H9 (cell line): ENCODE measurements at regions not wholly inside any gene's neighbourhood (a gene's known extent, or its start where the extent isn't known, plus 50 kb on each side); places are given as distances from the start of the nearest gene placed in this dataset.

Source experiments
- DNase-seq: peaks from one replicate; pipeline ENCODE4 v3.0.0-alpha.2; 2017
- H2AFZ ChIP-seq: one replicate; pipeline ENCODE4 v1.6.1; 2013; ENCODE audit warnings: mild to moderate bottlenecking, low read length, control low read depth, moderate library complexity
- H2AK5ac ChIP-seq: 2 replicates; pipeline ENCODE4 v1.6.1; 2013; ENCODE audit warnings: low read length, control low read depth, mixed read lengths; ENCODE audit not compliant: insufficient read length
- H2BK120ac ChIP-seq: one replicate; pipeline ENCODE4 v1.6.1; 2013; ENCODE audit warnings: low read depth, mild to moderate bottlenecking, low read length, control low read depth, inconsistent platforms; ENCODE audit not compliant: poor library complexity, severe bottlenecking
- H2BK12ac ChIP-seq: 2 replicates; pipeline ENCODE4 v1.6.1; 2013; ENCODE audit warnings: low read length, control low read depth, mixed read lengths, low read depth; ENCODE audit not compliant: insufficient read length
- H2BK15ac ChIP-seq: 2 replicates; pipeline ENCODE4 v1.6.1; 2013; ENCODE audit warnings: low read depth, low read length, control low read depth
- H2BK20ac ChIP-seq: one replicate; pipeline ENCODE4 v1.6.1; 2013; ENCODE audit warnings: low read depth, mild to moderate bottlenecking, low read length, control low read depth, inconsistent platforms; ENCODE audit not compliant: poor library complexity, severe bottlenecking
- H2BK5ac ChIP-seq: 2 replicates; pipeline ENCODE4 v1.6.1; 2013; ENCODE audit warnings: low read length, control low read depth, mixed read lengths; ENCODE audit not compliant: insufficient read length
- H3K14ac ChIP-seq: 2 replicates; pipeline ENCODE4 v1.6.1; 2013; ENCODE audit warnings: low read length, control low read depth; ENCODE audit not compliant: insufficient read depth
- H3K18ac ChIP-seq: 2 replicates; pipeline ENCODE4 v1.6.1; 2013; ENCODE audit warnings: low read depth, mild to moderate bottlenecking, mixed read lengths, low read length, control low read depth; ENCODE audit not compliant: insufficient read length
- H3K23ac ChIP-seq: 2 replicates; pipeline ENCODE4 v1.6.1; 2013; ENCODE audit warnings: low read length, control low read depth, mixed read lengths, low read depth; ENCODE audit not compliant: insufficient read length
- H3K23me2 ChIP-seq: 2 replicates; pipeline ENCODE4 v1.6.1; 2013; ENCODE audit warnings: low read depth, mild to moderate bottlenecking, mixed read lengths, low read length, control low read depth; ENCODE audit not compliant: insufficient read length, poor library complexity, severe bottlenecking
- H3K27ac ChIP-seq: 2 replicates; pipeline ENCODE4 v1.5.1; 2013; ENCODE audit warnings: low read length, control low read depth, mixed read lengths, low read depth; ENCODE audit not compliant: insufficient read length
- H3K27me3 ChIP-seq: 2 replicates; pipeline ENCODE4 v1.6.1; 2013; ENCODE audit warnings: low read length, control low read depth, inconsistent platforms; ENCODE audit not compliant: insufficient read depth
- H3K4ac ChIP-seq: 2 replicates; pipeline ENCODE4 v1.6.1; 2013; ENCODE audit warnings: low read depth, mild to moderate bottlenecking, control low read depth, inconsistent platforms, low read length, moderate library complexity
- H3K4me1 ChIP-seq: 2 replicates; pipeline ENCODE4 v1.6.1; 2013; ENCODE audit warnings: low read length, control low read depth, inconsistent platforms; ENCODE audit not compliant: insufficient read depth
- H3K4me2 ChIP-seq: 2 replicates; pipeline ENCODE4 v1.6.1; 2013; ENCODE audit warnings: low read length, control low read depth, mixed read lengths; ENCODE audit not compliant: insufficient read length, insufficient read depth
- H3K56ac ChIP-seq: 2 replicates; pipeline ENCODE4 v1.6.1; 2013; ENCODE audit warnings: low read depth, mild to moderate bottlenecking, mixed read lengths, low read length, control low read depth; ENCODE audit not compliant: insufficient read length
- H3K79me1 ChIP-seq: 2 replicates; pipeline ENCODE4 v1.6.1; 2013; ENCODE audit warnings: low read depth, mild to moderate bottlenecking, moderate library complexity, low read length, control low read depth, inconsistent platforms; ENCODE audit not compliant: insufficient read depth, poor library complexity, severe bottlenecking
- H3K79me2 ChIP-seq: 2 replicates; pipeline ENCODE4 v1.6.1; 2013; ENCODE audit warnings: low read length, control low read depth, inconsistent platforms; ENCODE audit not compliant: insufficient read depth
- H3K9ac ChIP-seq: 2 replicates; pipeline ENCODE4 v1.6.1; 2013; ENCODE audit warnings: low read length, control low read depth, mixed read lengths; ENCODE audit not compliant: insufficient read length; ENCODE audit errors: extremely low read depth
- H3K9me3 ChIP-seq: one replicate; pipeline ENCODE4 v1.6.1; 2013; ENCODE audit warnings: low read depth, low read length, inconsistent platforms; ENCODE audit not compliant: control insufficient read depth
- H3T11ph ChIP-seq: one replicate; pipeline ENCODE4 v1.6.1; 2013; ENCODE audit warnings: mild to moderate bottlenecking, low read length, control low read depth, inconsistent platforms
- H4K20me1 ChIP-seq: one replicate; pipeline ENCODE4 v1.6.1; 2013; ENCODE audit not compliant: control insufficient read depth, insufficient read length, insufficient read depth
- H4K5ac ChIP-seq: 2 replicates; pipeline ENCODE4 v1.6.1; 2013; ENCODE audit warnings: low read depth, mild to moderate bottlenecking, mixed read lengths, low read length, control low read depth; ENCODE audit not compliant: insufficient read length
- H4K8ac ChIP-seq: replicated peaks from 2 replicates; pipeline ENCODE4 v1.6.1; 2013; ENCODE audit warnings: low read length, control low read depth, mixed read lengths, low read depth; ENCODE audit not compliant: insufficient read length
- H4K91ac ChIP-seq: 2 replicates; pipeline ENCODE4 v1.6.1; 2013; ENCODE audit warnings: low read depth, mild to moderate bottlenecking, moderate library complexity, mixed read lengths, low read length, control low read depth; ENCODE audit not compliant: insufficient read length
- H3K27ac Mint-ChIP-seq, 3 experiments: 2 replicates in 2 of 3; 3 replicates in 1 of 3; pipeline ENCODE4 v1.8.0; 2020 to 2021; ENCODE audit warnings: mixed read lengths in 3 of 3, mild to moderate bottlenecking in 1 of 3, moderate library complexity in 1 of 3
- H3K27me3 Mint-ChIP-seq: 2 replicates; pipeline ENCODE4 v1.8.0; 2021; ENCODE audit warnings: low read depth, mild to moderate bottlenecking, moderate library complexity, mixed read lengths
- H3K36me3 Mint-ChIP-seq, 3 experiments: 2 replicates in 2 of 3; 3 replicates in 1 of 3; pipeline ENCODE4 v1.8.0; 2020 to 2021; ENCODE audit warnings: low read depth in 3 of 3, mixed read lengths in 3 of 3; ENCODE audit not compliant: insufficient read depth in 1 of 3
- H3K4me1 Mint-ChIP-seq, 2 experiments: 2 replicates each; pipeline ENCODE4 v1.8.0; 2020; ENCODE audit warnings: mixed read lengths in 2 of 2
- H3K4me3 Mint-ChIP-seq, 2 experiments: 2 replicates in 1 of 2; 3 replicates in 1 of 2; pipeline ENCODE4 v1.8.0; 2020 to 2021; ENCODE audit warnings: mild to moderate bottlenecking in 2 of 2, mixed read lengths in 2 of 2, moderate library complexity in 1 of 2
- H3K9me3 Mint-ChIP-seq, 2 experiments: 2 replicates in 1 of 2; 3 replicates in 1 of 2; pipeline ENCODE4 v1.8.0; 2020; ENCODE audit warnings: mild to moderate bottlenecking in 2 of 2, mixed read lengths in 2 of 2, moderate library complexity in 1 of 2
- CTCF ChIP-seq: fragments of 200-600 bp; sonication (generic); conservative IDR thresholded peaks from 3 replicates; pipeline ENCODE4 v1.8.0; 2021; ENCODE audit warnings: antibody characterized with exemption, mild to moderate bottlenecking
- WGBS: extraction: QIAGEN DNeasy Blood & Tissue Kit; methylation state at CpG from one replicate; pipeline ENCODE4 v1.1.7; 2013; ENCODE audit warnings: missing lambda C conversion rate, low lambda C conversion rate, mixed read lengths; ENCODE audit not compliant: insufficient read length; ENCODE audit errors: extremely low coverage; 5-methylcytosine and 5-hydroxymethylcytosine counted together

GRCh38 chr4:126213996-126214395 lies 899.2 kb downstream of the FAT4 start:
- no peak overlapping the region for H3K18ac ChIP-seq
- no peak overlapping the region for H3T11ph ChIP-seq
- H4K20me1 ChIP-seq, result no peaks in the 10 kb centered on the region
- Mint-ChIP-seq H3K27ac (no peak overlapping the region; a peak in 1 of 7 replicates), H3K9me3 (no peaks in the 10 kb centered on the region; a peak in 1 of 5 replicates), H3K4me1 (no peaks in the 10 kb centered on the region), H3K36me3 (no peaks in the 10 kb centered on the region), H3K4me3 (no peak overlapping the region), H3K27me3 (no peaks in the 10 kb centered on the region)
- no peaks in the 10 kb centered on the region for H3K79me1 ChIP-seq
- no peak overlapping the region for H3K4me2 ChIP-seq
- H2AFZ ChIP-seq, result no peak overlapping the region
- DNase-seq, result no peak
- H3K23ac ChIP-seq, result no peak overlapping the region
- no peak overlapping the region for H3K14ac ChIP-seq
- no peak overlapping the region for H4K5ac ChIP-seq
- TF ChIP-seq CTCF, result no peak
- H2AK5ac ChIP-seq, result no peak overlapping the region
- H3K56ac ChIP-seq, result no peak overlapping the region
- H3K9ac ChIP-seq, result no peak overlapping the region
- no peaks in the 10 kb centered on the region for H3K27me3 ChIP-seq
- H2BK120ac ChIP-seq, result no peak overlapping the region
- no peak overlapping the region for H4K91ac ChIP-seq
- no peak overlapping the region for H3K27ac ChIP-seq
- H2BK20ac ChIP-seq, result no peak overlapping the region
- H3K79me2 ChIP-seq, result no peaks in the 10 kb centered on the region
- H3K23me2 ChIP-seq, result no peaks in the 10 kb centered on the region
- no peak overlapping the region for H4K8ac ChIP-seq
- H3K9me3 ChIP-seq, result no peaks in the 10 kb centered on the region
- no peak overlapping the region for H2BK15ac ChIP-seq
- WGBS, result no CpG with 5 or more reads among the region's 3 CpGs
- no peaks in the 10 kb centered on the region for H3K4me1 ChIP-seq
- no peak overlapping the region for H3K4ac ChIP-seq
- no peak overlapping the region for H2BK5ac ChIP-seq
- no peak overlapping the region for H2BK12ac ChIP-seq
